Mammary epithelial cell (primary cell): ENCODE measurements at regions not wholly inside any gene's neighbourhood (a gene's known extent, or its start where the extent isn't known, plus 50 kb on each side); places are given as distances from the start of the nearest gene placed in this dataset.

Experiments
- EZH2 ChIP-seq: IDR thresholded peaks from 2 replicates; pipeline ENCODE4 v1.6.1; 2012; ENCODE audit warnings: low read length, inconsistent platforms, borderline replicate concordance
- TF ChIP-seq, protein P1 (sequence below), 2 donors: IDR thresholded peaks in 1 of 2; conservative IDR thresholded peaks in 1 of 2; 2 replicates each; pipeline ENCODE4 v1.5.1; 2011 to 2012; ENCODE audit warnings: inconsistent platforms in 2 of 2, low read length in 2 of 2, mild to moderate bottlenecking in 2 of 2, control low read depth in 1 of 2, low read depth in 1 of 2; ENCODE audit not compliant: insufficient read depth in 1 of 2; ENCODE audit errors: extremely low read depth in 1 of 2

DNA sequence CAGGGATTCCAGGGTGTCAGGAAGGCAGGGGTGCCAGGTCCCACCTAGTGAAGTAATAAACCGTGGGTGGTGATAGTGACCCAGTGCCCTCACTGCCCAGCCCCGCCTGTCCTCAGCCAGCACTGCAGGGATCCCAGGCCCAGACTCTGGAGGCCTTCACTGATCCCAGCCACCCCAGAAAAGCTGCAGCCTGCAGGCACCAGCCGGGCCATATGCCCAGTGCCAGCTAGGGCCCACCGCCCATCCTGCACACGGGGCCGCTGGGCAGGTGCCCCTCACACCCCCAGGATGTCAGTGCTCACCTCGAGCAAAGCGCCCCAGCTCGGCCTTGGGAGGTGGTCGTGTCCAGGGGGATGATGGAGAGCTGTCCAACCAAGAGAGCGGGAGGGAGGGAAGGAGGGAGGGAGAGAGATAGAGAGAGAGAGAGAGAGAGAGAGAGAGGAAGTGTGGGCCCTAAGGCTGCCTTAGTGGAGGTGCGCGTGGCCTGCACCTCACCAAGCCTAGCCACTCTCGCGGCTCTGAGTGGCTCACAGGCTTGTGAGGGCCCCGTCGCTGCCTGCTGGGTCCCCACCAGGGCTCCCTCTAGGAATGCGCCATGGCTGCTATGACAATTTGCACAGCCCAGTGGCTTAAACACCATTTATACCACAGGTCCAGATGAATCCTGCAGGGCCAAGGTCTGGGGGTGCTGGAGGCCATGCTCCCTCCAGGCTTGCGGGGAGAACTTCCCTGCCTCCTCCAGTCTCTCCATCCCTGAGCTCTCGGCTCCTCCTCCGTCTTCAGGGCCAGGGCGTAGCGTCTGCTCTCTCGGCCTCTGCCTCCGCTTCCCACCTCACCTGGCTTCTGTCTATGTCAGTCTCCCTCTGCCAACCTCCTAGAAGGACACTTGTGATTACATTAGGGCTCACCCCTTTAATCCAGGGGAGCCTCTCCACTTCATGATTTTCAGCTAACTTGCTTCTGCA lies 401.0 kb downstream of the TMEM121 start:
- TF ChIP-seq EZH2: no peak
- TF ChIP-seq, protein P1, sequence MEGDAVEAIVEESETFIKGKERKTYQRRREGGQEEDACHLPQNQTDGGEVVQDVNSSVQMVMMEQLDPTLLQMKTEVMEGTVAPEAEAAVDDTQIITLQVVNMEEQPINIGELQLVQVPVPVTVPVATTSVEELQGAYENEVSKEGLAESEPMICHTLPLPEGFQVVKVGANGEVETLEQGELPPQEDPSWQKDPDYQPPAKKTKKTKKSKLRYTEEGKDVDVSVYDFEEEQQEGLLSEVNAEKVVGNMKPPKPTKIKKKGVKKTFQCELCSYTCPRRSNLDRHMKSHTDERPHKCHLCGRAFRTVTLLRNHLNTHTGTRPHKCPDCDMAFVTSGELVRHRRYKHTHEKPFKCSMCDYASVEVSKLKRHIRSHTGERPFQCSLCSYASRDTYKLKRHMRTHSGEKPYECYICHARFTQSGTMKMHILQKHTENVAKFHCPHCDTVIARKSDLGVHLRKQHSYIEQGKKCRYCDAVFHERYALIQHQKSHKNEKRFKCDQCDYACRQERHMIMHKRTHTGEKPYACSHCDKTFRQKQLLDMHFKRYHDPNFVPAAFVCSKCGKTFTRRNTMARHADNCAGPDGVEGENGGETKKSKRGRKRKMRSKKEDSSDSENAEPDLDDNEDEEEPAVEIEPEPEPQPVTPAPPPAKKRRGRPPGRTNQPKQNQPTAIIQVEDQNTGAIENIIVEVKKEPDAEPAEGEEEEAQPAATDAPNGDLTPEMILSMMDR (conservative IDR thresholded peaks at IDR 0.05 in 1 of 2, IDR thresholded peaks at IDR 0.05 in 1 of 2; ENCODE audit: extremely low read depth in 1 of 2, insufficient read depth in 1 of 2, low read depth in 1 of 2, low read length in 2 of 2): no peak
